ENCODE measurements at regions not wholly inside any gene's neighbourhood (a gene's known extent, or its start where the extent isn't known, plus 50 kb on each side); places are given as distances from the start of the nearest gene placed in this dataset.

- TF ChIP-seq CTCF (IDR thresholded peaks at IDR 0.05; ENCODE audit: borderline replicate concordance, extremely low read depth, low read length, poor library complexity, severe bottlenecking), result no peak
- TF ChIP-seq EZH2 (IDR thresholded peaks at IDR 0.05; ENCODE audit: borderline replicate concordance, low read depth, low read length, severe bottlenecking), result no peak
- Histone ChIP-seq H3K9ac (ENCODE audit: low read depth, low read length) (no peak overlapping the region), H3K36me3 (ENCODE audit: insufficient read depth, low read length) (no peaks in the 10 kb centered on the region), H3K27me3 (ENCODE audit: insufficient read depth, low read length, poor library complexity) (no peaks in the 10 kb centered on the region), H3K4me2 (ENCODE audit: insufficient read depth, low read length) (no peak overlapping the region), H2AFZ (ENCODE audit: low read depth, low read length) (no peak overlapping the region), H3K9me3 (ENCODE audit: insufficient read depth, low read length, severe bottlenecking) (no peaks in the 10 kb centered on the region), H4K20me1 (ENCODE audit: insufficient read depth, low read length) (no peaks in the 10 kb centered on the region), H3K79me2 (ENCODE audit: insufficient read depth, low read length) (no peaks in the 10 kb centered on the region), H3K4me1 (ENCODE audit: insufficient read depth, low read length) (no peaks in the 10 kb centered on the region), H3K4me3 (ENCODE audit: low read depth in 1 of 2, low read length in 2 of 2) (no peak overlapping the region), H3K27ac (ENCODE audit: low read length) (no peak overlapping the region)
- no peak for ATAC-seq (ENCODE audit: insufficient read depth, low read depth)
- no peak for DNase-seq
Observed at GRCh38 chr3:106398891-106399600, 530.2 kb upstream of the CBLB start.

GRCh38 chr3:106399761-106400160 lies 530.9 kb upstream of the CBLB start:
- H3K9ac ChIP-seq (ENCODE audit: low read depth, low read length), result no peak overlapping the region
- no peak for ATAC-seq (ENCODE audit: insufficient read depth, low read depth)
- no peaks in the 10 kb centered on the region for H3K9me3 ChIP-seq (ENCODE audit: insufficient read depth, low read length, severe bottlenecking)
- H3K4me1 ChIP-seq (ENCODE audit: insufficient read depth, low read length), result no peaks in the 10 kb centered on the region
- no peaks in the 10 kb centered on the region for H3K27me3 ChIP-seq (ENCODE audit: insufficient read depth, low read length, poor library complexity)
- H3K4me3 ChIP-seq (ENCODE audit: low read depth in 1 of 2, low read length in 2 of 2), result no peak overlapping the region
- no peaks in the 10 kb centered on the region for H3K79me2 ChIP-seq (ENCODE audit: insufficient read depth, low read length)
- no peaks in the 10 kb centered on the region for H4K20me1 ChIP-seq (ENCODE audit: insufficient read depth, low read length)
- H3K27ac ChIP-seq (ENCODE audit: low read length), result no peak overlapping the region
- TF ChIP-seq CTCF (IDR thresholded peaks at IDR 0.05; ENCODE audit: borderline replicate concordance, extremely low read depth, low read length, poor library complexity, severe bottlenecking), result no peak
- no peak for TF ChIP-seq EZH2 (IDR thresholded peaks at IDR 0.05; ENCODE audit: borderline replicate concordance, low read depth, low read length, severe bottlenecking)
- no peak overlapping the region for H3K4me2 ChIP-seq (ENCODE audit: insufficient read depth, low read length)
- no peak for DNase-seq
- no peaks in the 10 kb centered on the region for H3K36me3 ChIP-seq (ENCODE audit: insufficient read depth, low read length)
- no peak overlapping the region for H2AFZ ChIP-seq (ENCODE audit: low read depth, low read length)

GRCh38 chr3:106401666-106402490 lies 533.1 kb upstream of the CBLB start:
- Histone ChIP-seq H3K4me2 (ENCODE audit: insufficient read depth, low read length) (no peak overlapping the region), H3K4me1 (ENCODE audit: insufficient read depth, low read length) (no peaks in the 10 kb centered on the region), H3K27me3 (ENCODE audit: insufficient read depth, low read length, poor library complexity) (no peaks in the 10 kb centered on the region), H3K79me2 (ENCODE audit: insufficient read depth, low read length) (no peaks in the 10 kb centered on the region), H3K27ac (ENCODE audit: low read length) (no peak overlapping the region), H3K4me3 (ENCODE audit: low read depth in 1 of 2, low read length in 2 of 2) (no peak overlapping the region), H2AFZ (ENCODE audit: low read depth, low read length) (no peak overlapping the region), H3K36me3 (ENCODE audit: insufficient read depth, low read length) (no peaks in the 10 kb centered on the region), H3K9ac (ENCODE audit: low read depth, low read length) (no peak overlapping the region), H4K20me1 (ENCODE audit: insufficient read depth, low read length) (no peaks in the 10 kb centered on the region), H3K9me3 (ENCODE audit: insufficient read depth, low read length, severe bottlenecking) (no peaks in the 10 kb centered on the region)
- ATAC-seq (ENCODE audit: insufficient read depth, low read depth) (no peak), DNase-seq (no peak)
- TF ChIP-seq EZH2 (IDR thresholded peaks at IDR 0.05; ENCODE audit: borderline replicate concordance, low read depth, low read length, severe bottlenecking) (no peak), CTCF (IDR thresholded peaks at IDR 0.05; ENCODE audit: borderline replicate concordance, extremely low read depth, low read length, poor library complexity, severe bottlenecking) (no peak)
